BJ (cell line): ENCODE measurements at regions not wholly inside any gene's neighbourhood (a gene's known extent, or its start where the extent isn't known, plus 50 kb on each side); places are given as distances from the start of the nearest gene placed in this dataset.
"Not testable (repeated sequence)": the region's sequence is repeated elsewhere in the genome, so short reads cannot be mapped to it uniquely, and the experiment has no call there.

Source experiments
- CTCF ChIA-PET: fragments of 350-600 bp; formaldehyde crosslinking; extraction: SDS; loops from one replicate; lab custom pipeline; 2021; ENCODE audit warnings: antibody characterized with exemption, inconsistent platforms; lab: Yijun Ruan, JAX
- POLR2A ChIA-PET: fragments of 300-600 bp; sonication (Branson Sonifier 250); formaldehyde crosslinking; extraction: SDS; loops from one replicate; lab custom pipeline; 2021; ENCODE audit warnings: antibody characterized with exemption; lab: Charles Lee
- DNase-seq: peaks from one replicate; pipeline ENCODE4 v3.0.0-alpha.2; 2011; ENCODE audit warnings: low read depth
- H3K27me3 ChIP-seq: 2 replicates; pipeline ENCODE4 v1.6.0; 2011; ENCODE audit warnings: low read length; ENCODE audit not compliant: control insufficient read depth, insufficient read depth
- H3K36me3 ChIP-seq: 2 replicates; pipeline ENCODE4 v1.5.1; 2011; ENCODE audit warnings: low read length; ENCODE audit not compliant: control insufficient read depth, insufficient read depth
- H3K4me3 ChIP-seq: 2 replicates; pipeline ENCODE4 v1.5.1; 2011; ENCODE audit warnings: low read depth, mild to moderate bottlenecking, control low read depth, low read length
- CTCF ChIP-seq: IDR thresholded peaks from 2 replicates; pipeline ENCODE4 v1.5.1; 2011; ENCODE audit warnings: low read depth, mild to moderate bottlenecking, control low read depth, inconsistent platforms, low read length, moderate library complexity; ENCODE audit not compliant: insufficient read depth

- ChIA-PET CTCF (no interaction called here), POLR2A (no interaction called here)
- DNase-seq = no peak
- Histone ChIP-seq H3K27me3 (no peaks in the 10 kb centered on the region), H3K4me3 (no peak overlapping the region), H3K36me3 (no peaks in the 10 kb centered on the region)
- TF ChIP-seq CTCF = no peak
Observed at GRCh38 chr13:76594435-76594834, 291.8 kb downstream of the KCTD12 start.

GRCh38 chr13:76586842-76587241 lies 299.4 kb downstream of the KCTD12 start:
- no peaks in the 10 kb centered on the region for H3K36me3 ChIP-seq
- CTCF ChIA-PET = no interaction called here
- POLR2A ChIA-PET = no interaction called here
- no peaks in the 10 kb centered on the region for H3K27me3 ChIP-seq
- H3K4me3 ChIP-seq = no peak overlapping the region
- no peak for TF ChIP-seq CTCF
- DNase-seq = no peak

- Histone ChIP-seq H3K4me3 (no peak overlapping the region), H3K36me3 (no peaks in the 10 kb centered on the region), H3K27me3 (no peaks in the 10 kb centered on the region)
- TF ChIP-seq CTCF = no peak
- no peak for DNase-seq
- ChIA-PET POLR2A (no interaction called here), CTCF (no interaction called here)
Observed at GRCh38 chr13:76579701-76580100, 306.5 kb downstream of the KCTD12 start.

GRCh38 chr13:76575634-76576033 lies 310.6 kb downstream of the KCTD12 start:
- H3K27me3 ChIP-seq, CTCF ChIA-PET, H3K36me3 ChIP-seq, H3K4me3 ChIP-seq, DNase-seq, POLR2A ChIA-PET: not testable (repeated sequence)

GRCh38 chr13:76570510-76570971 lies 315.7 kb downstream of the KCTD12 start:
- ChIA-PET CTCF (no interaction called here), POLR2A (no interaction called here)
- Histone ChIP-seq H3K36me3 (no peaks in the 10 kb centered on the region), H3K27me3 (no peaks in the 10 kb centered on the region), H3K4me3 (no peak overlapping the region)
- TF ChIP-seq CTCF = no peak
- no peak for DNase-seq

- DNase-seq = no peak
- Histone ChIP-seq H3K4me3 (no peak overlapping the region), H3K36me3 (no peaks in the 10 kb centered on the region), H3K27me3 (no peaks in the 10 kb centered on the region)
- CTCF ChIA-PET = no interaction called here
- POLR2A ChIA-PET = no interaction called here
- TF ChIP-seq CTCF = no peak
Observed at GRCh38 chr13:76556627-76557026, 329.6 kb downstream of the KCTD12 start.
